GM12878 (cell line): ENCODE measurements at regions not wholly inside any gene's neighbourhood (a gene's known extent, or its start where the extent isn't known, plus 50 kb on each side); places are given as distances from the start of the nearest gene placed in this dataset.

Source experiments
- BHLHE40 ChIP-seq, 2 experiments: fragments of 450-650 bp in 1 of 2; IDR thresholded peaks; 2 replicates each; pipeline ENCODE4 v1.6.1; 2011 to 2017; ENCODE audit warnings: low read depth in 2 of 2, borderline replicate concordance in 1 of 2, improper control_type of control experiment in 1 of 2, low read length in 1 of 2, mild to moderate bottlenecking in 1 of 2
- BMI1 ChIP-seq: fragments of 450-650 bp; IDR thresholded peaks from 2 replicates; pipeline ENCODE4 v1.6.1; 2016; ENCODE audit warnings: mild to moderate bottlenecking, moderate library complexity, borderline replicate concordance
- DPF2 ChIP-seq: fragments of 450-650 bp; IDR thresholded peaks from 2 replicates; pipeline ENCODE4 v1.6.1; 2017; ENCODE audit warnings: mild to moderate bottlenecking
- E2F8 ChIP-seq: fragments of 450-650 bp; IDR thresholded peaks from 2 replicates; pipeline ENCODE4 v1.6.1; 2018; ENCODE audit warnings: mild to moderate bottlenecking, low read depth, moderate library complexity; ENCODE audit not compliant: partially characterized antibody
- MEF2B ChIP-seq: fragments of 450-650 bp; IDR thresholded peaks from 2 replicates; pipeline ENCODE4 v1.6.1; 2018; ENCODE audit warnings: mild to moderate bottlenecking, moderate library complexity; ENCODE audit not compliant: partially characterized antibody, poor library complexity, severe bottlenecking
- NFXL1 ChIP-seq: fragments of 450-650 bp; IDR thresholded peaks from 2 replicates; pipeline ENCODE4 v1.6.1; 2017; ENCODE audit warnings: antibody characterized with exemption, mild to moderate bottlenecking, borderline replicate concordance
- NRF1 ChIP-seq: conservative IDR thresholded peaks from 2 replicates; pipeline ENCODE4 v1.6.1; 2011; ENCODE audit warnings: mild to moderate bottlenecking, low read depth, low read length, improper control_type of control experiment
- PML ChIP-seq: IDR thresholded peaks from 2 replicates; pipeline ENCODE4 v1.6.1; 2012; ENCODE audit warnings: low read length, inconsistent platforms
- POLR2AphosphoS5 ChIP-seq: IDR thresholded peaks from 2 replicates; pipeline ENCODE4 v1.6.1; 2011; ENCODE audit warnings: mild to moderate bottlenecking, low read length, inconsistent platforms
- POU2F2 ChIP-seq: IDR thresholded peaks from 3 replicates; pipeline ENCODE4 v1.6.1; 2011; ENCODE audit warnings: low read depth, mild to moderate bottlenecking, low read length, borderline replicate concordance
- RCOR1 ChIP-seq: conservative IDR thresholded peaks from 2 replicates; pipeline ENCODE4 v1.6.1; 2012; ENCODE audit warnings: low read depth, low read length, improper control_type of control experiment
- SREBF1 ChIP-seq: IDR thresholded peaks from 2 replicates; pipeline ENCODE4 v1.6.1; 2012; ENCODE audit warnings: mild to moderate bottlenecking, low read length
- SREBF2 ChIP-seq: IDR thresholded peaks from 2 replicates; pipeline ENCODE4 v1.6.1; 2012; ENCODE audit warnings: mild to moderate bottlenecking, low read length
- TCF12 ChIP-seq: IDR thresholded peaks from 2 replicates; pipeline ENCODE4 v1.6.1; 2011; ENCODE audit warnings: low read depth, mild to moderate bottlenecking, low read length
- ZBED1 ChIP-seq: IDR thresholded peaks from 2 replicates; pipeline ENCODE4 v1.6.1; 2016; ENCODE audit warnings: borderline replicate concordance
- ZNF24 ChIP-seq: fragments of 450-650 bp; IDR thresholded peaks from 2 replicates; pipeline ENCODE4 v1.6.1; 2017; ENCODE audit warnings: antibody characterized with exemption, mild to moderate bottlenecking
- ZNF592 ChIP-seq: fragments of 450-650 bp; IDR thresholded peaks from 2 replicates; pipeline ENCODE4 v1.6.1; 2017; ENCODE audit warnings: mild to moderate bottlenecking, moderate library complexity
- ZSCAN29 ChIP-seq: fragments of 450-650 bp; IDR thresholded peaks from 2 replicates; pipeline ENCODE4 v1.6.1; 2017; ENCODE audit warnings: mild to moderate bottlenecking, moderate library complexity
- TF ChIP-seq, protein P1 (sequence below): IDR thresholded peaks from 2 replicates; pipeline ENCODE4 v1.6.1; 2012; ENCODE audit warnings: low read depth, low read length, improper control_type of control experiment
- TF ChIP-seq, protein P2 (sequence below): fragments of 450-650 bp; IDR thresholded peaks from 2 replicates; pipeline ENCODE4 v1.6.1; 2017; ENCODE audit warnings: mild to moderate bottlenecking, low read depth, inconsistent platforms; ENCODE audit not compliant: poor library complexity, severe bottlenecking

- TF ChIP-seq MEF2B (peak; percentile 96), ZNF24 (0 out of 2 replicates have a peak, but pooled peaks have one; percentile 6), E2F8 (no peak), NRF1 (no peak), PML (no peak), RCOR1 (no peak), POLR2AphosphoS5 (0 out of 2 replicates have a peak, but pooled peaks have one; percentile 1), SREBF1 (no peak), NFXL1 (no peak), BHLHE40 (IDR thresholded peaks at IDR 0.05; ENCODE audit: borderline replicate concordance in 1 of 2, low read depth in 2 of 2, low read length in 1 of 2) (0 out of 4 replicates have a peak, but pooled peaks of 1 of the 2 experiments have one; percentile 18), DPF2 (no peak), BMI1 (0 out of 2 replicates have a peak, but pooled peaks have one; percentile 18), TCF12 (peak; percentile 29; the same call in 1 of the 2 replicates), ZBED1 (no peak), POU2F2 (no peak), ZNF592 (0 out of 2 replicates have a peak, but pooled peaks have one; percentile 63), ZSCAN29 (no peak), SREBF2 (no peak)
- TF ChIP-seq, protein P1, sequence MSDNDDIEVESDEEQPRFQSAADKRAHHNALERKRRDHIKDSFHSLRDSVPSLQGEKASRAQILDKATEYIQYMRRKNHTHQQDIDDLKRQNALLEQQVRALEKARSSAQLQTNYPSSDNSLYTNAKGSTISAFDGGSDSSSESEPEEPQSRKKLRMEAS: no peak
- TF ChIP-seq, protein P2, sequence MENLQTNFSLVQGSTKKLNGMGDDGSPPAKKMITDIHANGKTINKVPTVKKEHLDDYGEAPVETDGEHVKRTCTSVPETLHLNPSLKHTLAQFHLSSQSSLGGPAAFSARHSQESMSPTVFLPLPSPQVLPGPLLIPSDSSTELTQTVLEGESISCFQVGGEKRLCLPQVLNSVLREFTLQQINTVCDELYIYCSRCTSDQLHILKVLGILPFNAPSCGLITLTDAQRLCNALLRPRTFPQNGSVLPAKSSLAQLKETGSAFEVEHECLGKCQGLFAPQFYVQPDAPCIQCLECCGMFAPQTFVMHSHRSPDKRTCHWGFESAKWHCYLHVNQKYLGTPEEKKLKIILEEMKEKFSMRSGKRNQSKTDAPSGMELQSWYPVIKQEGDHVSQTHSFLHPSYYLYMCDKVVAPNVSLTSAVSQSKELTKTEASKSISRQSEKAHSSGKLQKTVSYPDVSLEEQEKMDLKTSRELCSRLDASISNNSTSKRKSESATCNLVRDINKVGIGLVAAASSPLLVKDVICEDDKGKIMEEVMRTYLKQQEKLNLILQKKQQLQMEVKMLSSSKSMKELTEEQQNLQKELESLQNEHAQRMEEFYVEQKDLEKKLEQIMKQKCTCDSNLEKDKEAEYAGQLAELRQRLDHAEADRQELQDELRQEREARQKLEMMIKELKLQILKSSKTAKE: peak; percentile 21
These were observed 227.0 kb upstream of the MARCKS start (continued) for GRCh38 chr6:113629975-113630737.
